ENCODE measurements at regions not wholly inside any gene's neighbourhood (a gene's known extent, or its start where the extent isn't known, plus 50 kb on each side); places are given as distances from the start of the nearest gene placed in this dataset.

- DNase-seq (no peak), ATAC-seq (no peak)
- 50 to 53% (median 51%) methylated on average over 2 of the region's 2 CpGs for WGBS, 3 donors
- no peaks in the 10 kb centered on the region for H3K36me3 ChIP-seq (ENCODE audit: insufficient read depth in 1 of 2, low read depth in 1 of 2)
- intact Hi-C loops (cut with DNase I), result no loop called here
- H3K4me3 ChIP-seq, result no peak overlapping the region
- no peaks in the 10 kb centered on the region for H3K4me1 ChIP-seq
- TF ChIP-seq CTCF (IDR thresholded peaks at IDR 0.05), result no peak
- H3K27me3 ChIP-seq (ENCODE audit: insufficient read depth in 3 of 3, low read length in 2 of 3), result no peaks in the 10 kb centered on the region
- H3K9me3 ChIP-seq, result no peaks in the 10 kb centered on the region
- H3K27ac ChIP-seq, result no peak overlapping the region
Observed at GRCh38 chr7:116083796-116084195, 53.2 kb upstream of the TFEC start.

GRCh38 chr7:116086547-116087045 is 56.0 kb upstream of the TFEC start:
- Histone ChIP-seq H3K4me3 (no peak overlapping the region), H3K27me3 (ENCODE audit: insufficient read depth in 3 of 3, low read length in 2 of 3) (no peaks in the 10 kb centered on the region), H3K9me3 (no peaks in the 10 kb centered on the region), H3K27ac (no peak overlapping the region), H3K4me1 (no peaks in the 10 kb centered on the region), H3K36me3 (ENCODE audit: insufficient read depth in 1 of 2, low read depth in 1 of 2) (no peaks in the 10 kb centered on the region)
- ATAC-seq (no peak), DNase-seq (no peak)
- 69 to 76% (median 71%) methylated on average over 3 of the region's 3 CpGs for WGBS, 3 donors
- TF ChIP-seq CTCF (IDR thresholded peaks at IDR 0.05), result no peak
- intact Hi-C loops (cut with DNase I), result no loop called here

GRCh38 chr7:116087291-116087690 is 56.7 kb upstream of the TFEC start:
- H3K27me3 ChIP-seq (ENCODE audit: insufficient read depth in 3 of 3, low read length in 2 of 3), result no peaks in the 10 kb centered on the region
- no peaks in the 10 kb centered on the region for H3K4me1 ChIP-seq
- ATAC-seq (no peak), DNase-seq (no peak)
- no peak for TF ChIP-seq CTCF (IDR thresholded peaks at IDR 0.05)
- no peak overlapping the region for H3K4me3 ChIP-seq
- H3K27ac ChIP-seq, result no peak overlapping the region
- intact Hi-C loops (cut with DNase I), result no loop called here
- no peaks in the 10 kb centered on the region for H3K9me3 ChIP-seq
- H3K36me3 ChIP-seq (ENCODE audit: insufficient read depth in 1 of 2, low read depth in 1 of 2), result no peaks in the 10 kb centered on the region

- no peaks in the 10 kb centered on the region for H3K27me3 ChIP-seq (ENCODE audit: insufficient read depth in 3 of 3, low read length in 2 of 3)
- no peak for DNase-seq
- H3K27ac ChIP-seq, result no peak overlapping the region
- intact Hi-C loops (cut with DNase I), result no loop called here
- H3K4me3 ChIP-seq, result no peak overlapping the region
- H3K4me1 ChIP-seq, result no peaks in the 10 kb centered on the region
- no peak for ATAC-seq
- H3K9me3 ChIP-seq, result no peaks in the 10 kb centered on the region
- WGBS, 3 donors, result 48 to 62% (median 61%) methylated on average over 2 of the region's 2 CpGs
- TF ChIP-seq CTCF (IDR thresholded peaks at IDR 0.05), result no peak
- H3K36me3 ChIP-seq (ENCODE audit: insufficient read depth in 1 of 2, low read depth in 1 of 2), result no peaks in the 10 kb centered on the region
Observed at GRCh38 chr7:116087984-116088383, 57.4 kb upstream of the TFEC start.

- 79 to 86% (median 80%) methylated on average over 1 of the region's 1 CpG for WGBS, 3 donors
- Histone ChIP-seq H3K9me3 (no peaks in the 10 kb centered on the region), H3K27ac (no peak overlapping the region), H3K36me3 (ENCODE audit: insufficient read depth in 1 of 2, low read depth in 1 of 2) (no peaks in the 10 kb centered on the region), H3K27me3 (ENCODE audit: insufficient read depth in 3 of 3, low read length in 2 of 3) (no peaks in the 10 kb centered on the region), H3K4me3 (no peak overlapping the region), H3K4me1 (no peaks in the 10 kb centered on the region)
- intact Hi-C loops (cut with DNase I), result no loop called here
- ATAC-seq, result no peak
- no peak for TF ChIP-seq CTCF (IDR thresholded peaks at IDR 0.05)
- no peak for DNase-seq
Observed at GRCh38 chr7:116089293-116089692, 58.7 kb upstream of the TFEC start.
